ENCODE measurements at regions not wholly inside any gene's neighbourhood (a gene's known extent, or its start where the extent isn't known, plus 50 kb on each side); places are given as distances from the start of the nearest gene placed in this dataset.

- TF ChIP-seq, protein P1, sequence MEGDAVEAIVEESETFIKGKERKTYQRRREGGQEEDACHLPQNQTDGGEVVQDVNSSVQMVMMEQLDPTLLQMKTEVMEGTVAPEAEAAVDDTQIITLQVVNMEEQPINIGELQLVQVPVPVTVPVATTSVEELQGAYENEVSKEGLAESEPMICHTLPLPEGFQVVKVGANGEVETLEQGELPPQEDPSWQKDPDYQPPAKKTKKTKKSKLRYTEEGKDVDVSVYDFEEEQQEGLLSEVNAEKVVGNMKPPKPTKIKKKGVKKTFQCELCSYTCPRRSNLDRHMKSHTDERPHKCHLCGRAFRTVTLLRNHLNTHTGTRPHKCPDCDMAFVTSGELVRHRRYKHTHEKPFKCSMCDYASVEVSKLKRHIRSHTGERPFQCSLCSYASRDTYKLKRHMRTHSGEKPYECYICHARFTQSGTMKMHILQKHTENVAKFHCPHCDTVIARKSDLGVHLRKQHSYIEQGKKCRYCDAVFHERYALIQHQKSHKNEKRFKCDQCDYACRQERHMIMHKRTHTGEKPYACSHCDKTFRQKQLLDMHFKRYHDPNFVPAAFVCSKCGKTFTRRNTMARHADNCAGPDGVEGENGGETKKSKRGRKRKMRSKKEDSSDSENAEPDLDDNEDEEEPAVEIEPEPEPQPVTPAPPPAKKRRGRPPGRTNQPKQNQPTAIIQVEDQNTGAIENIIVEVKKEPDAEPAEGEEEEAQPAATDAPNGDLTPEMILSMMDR (conservative IDR thresholded peaks at IDR 0.05; ENCODE audit: low read length) = no peak
- no peak overlapping the region; the same call in 1 of the 2 replicates for H3K4me3 ChIP-seq (ENCODE audit: low read length)
- DNase-seq (ENCODE audit: low read depth) = no peak
Observed at GRCh38 chr1:58250587-58250948, 296.0 kb downstream of the OMA1 start.

GRCh38 chr1:58249737-58250586 lies 296.6 kb downstream of the OMA1 start:
- H3K4me3 ChIP-seq (ENCODE audit: low read length) = peak overlapping the region; percentile 43
- TF ChIP-seq, protein P1 (conservative IDR thresholded peaks at IDR 0.05; ENCODE audit: low read length) = no peak
- peak; percentile 40 for DNase-seq (ENCODE audit: low read depth)

DNA sequence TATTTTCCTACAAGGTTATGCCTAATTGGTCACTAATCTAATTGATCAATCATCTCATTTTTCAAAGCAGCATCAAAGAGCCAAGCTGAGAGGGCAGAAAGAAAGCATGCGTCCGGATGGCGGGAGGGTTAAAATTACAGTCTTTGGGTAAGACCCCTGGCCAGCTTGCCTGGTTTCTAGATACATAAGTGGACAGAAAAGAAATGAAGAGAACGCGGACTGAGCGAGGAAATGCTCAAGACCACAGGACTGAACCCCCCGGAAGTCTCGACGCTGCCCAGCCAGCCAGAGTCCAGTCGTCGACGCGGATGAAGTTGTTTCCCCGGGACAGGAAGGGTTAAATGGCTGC lies 297.2 kb downstream of the OMA1 start:
- TF ChIP-seq, protein P1 (conservative IDR thresholded peaks at IDR 0.05; ENCODE audit: low read length) = no peak
- DNase-seq (ENCODE audit: low read depth) = no peak

GRCh38 chr1:58248791-58249190 lies 297.7 kb downstream of the OMA1 start:
- no peak overlapping the region for H3K4me3 ChIP-seq (ENCODE audit: low read length)
- TF ChIP-seq, protein P1 (conservative IDR thresholded peaks at IDR 0.05; ENCODE audit: low read length) = no peak
- no peak for DNase-seq (ENCODE audit: low read depth)

More for the DNA sequence above, 297.2 kb downstream of the OMA1 start:
- peak overlapping the region; percentile 29 for H3K4me3 ChIP-seq (ENCODE audit: low read length)

GRCh38 chr1:58248072-58248471 lies 298.5 kb downstream of the OMA1 start:
- TF ChIP-seq, protein P1 (conservative IDR thresholded peaks at IDR 0.05; ENCODE audit: low read length) = no peak
- no peak overlapping the region for H3K4me3 ChIP-seq (ENCODE audit: low read length)
- no peak for DNase-seq (ENCODE audit: low read depth)

DNA sequence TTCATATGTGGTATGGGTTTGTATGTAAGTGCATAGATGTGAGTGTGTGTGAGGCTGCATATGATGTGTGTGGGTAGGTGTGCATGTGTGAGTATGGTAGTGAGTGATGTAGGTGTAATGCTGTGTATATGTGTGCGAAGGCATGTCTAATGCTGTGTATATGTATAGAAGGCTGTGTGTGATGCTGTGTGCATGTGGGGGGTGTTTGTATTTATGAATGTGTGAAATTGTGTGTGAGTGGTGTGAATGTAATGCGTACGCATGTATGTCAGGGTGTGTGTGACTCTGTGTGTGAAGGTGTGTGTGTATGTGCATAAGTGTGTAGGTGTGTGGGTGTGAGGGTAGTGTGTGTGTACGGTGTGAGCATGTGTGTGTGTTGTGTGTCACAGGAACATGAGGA lies 300.0 kb downstream of the OMA1 start:
- H3K4me3 ChIP-seq (ENCODE audit: low read length) = no peak overlapping the region
- no peak for DNase-seq (ENCODE audit: low read depth)
- TF ChIP-seq, protein P1 (conservative IDR thresholded peaks at IDR 0.05; ENCODE audit: low read length) = no peak

GRCh38 chr1:58244872-58245271 lies 301.7 kb downstream of the OMA1 start:
- H3K4me3 ChIP-seq (ENCODE audit: low read length) = no peak overlapping the region
- DNase-seq (ENCODE audit: low read depth) = no peak
- TF ChIP-seq, protein P1 (conservative IDR thresholded peaks at IDR 0.05; ENCODE audit: low read length) = no peak
